ENCODE measurements at regions not wholly inside any gene's neighbourhood (a gene's known extent, or its start where the extent isn't known, plus 50 kb on each side); places are given as distances from the start of the nearest gene placed in this dataset.

DNA sequence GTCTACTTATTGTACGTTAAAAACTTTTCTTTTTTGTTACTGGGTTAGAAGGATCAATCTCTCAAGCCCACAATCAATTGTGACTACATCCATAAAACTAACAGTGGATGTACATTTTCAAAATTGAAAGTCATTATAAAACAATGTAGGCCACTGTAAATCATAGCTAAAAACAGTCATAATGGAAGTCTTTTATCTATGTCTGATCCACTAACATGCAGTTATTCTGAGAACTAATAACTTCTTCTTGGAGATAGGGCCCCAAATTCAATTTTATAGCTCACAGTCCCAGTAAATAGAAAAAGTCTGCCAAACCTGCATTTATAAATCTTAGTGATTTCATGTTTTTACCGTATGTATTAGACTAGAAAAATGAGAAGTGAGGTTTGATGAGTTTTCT lies 187.3 kb upstream of the MMS22L start (continued):
- TF ChIP-seq RNF2 (IDR thresholded peaks at IDR 0.05; ENCODE audit: borderline replicate concordance, low read depth, low read length, missing control alignments, poor library complexity, severe bottlenecking) (no peak), TAF1 (IDR thresholded peaks at IDR 0.05; ENCODE audit: low read depth, low read length) (no peak)
- TF ChIP-seq, protein P1, sequence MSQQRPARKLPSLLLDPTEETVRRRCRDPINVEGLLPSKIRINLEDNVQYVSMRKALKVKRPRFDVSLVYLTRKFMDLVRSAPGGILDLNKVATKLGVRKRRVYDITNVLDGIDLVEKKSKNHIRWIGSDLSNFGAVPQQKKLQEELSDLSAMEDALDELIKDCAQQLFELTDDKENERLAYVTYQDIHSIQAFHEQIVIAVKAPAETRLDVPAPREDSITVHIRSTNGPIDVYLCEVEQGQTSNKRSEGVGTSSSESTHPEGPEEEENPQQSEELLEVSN (IDR thresholded peaks at IDR 0.05): no peak
